Lower leg skin (tissue), 3 donors: ENCODE measurements at regions not wholly inside any gene's neighbourhood (a gene's known extent, or its start where the extent isn't known, plus 50 kb on each side); places are given as distances from the start of the nearest gene placed in this dataset.

Experiments
- POLR2A ChIP-seq, 2 donors: fragments of 450-650 bp; IDR thresholded peaks; one replicate each; pipeline ENCODE4 v1.6.1; 2016 to 2017; ENCODE audit warnings: antibody characterized with exemption in 2 of 2, mild to moderate bottlenecking in 1 of 2, moderate library complexity in 1 of 2
- TF ChIP-seq, protein P1 (sequence below), 3 donors: fragments of 450-650 bp; IDR thresholded peaks; one replicate each; pipeline ENCODE4 v1.5.1; 2016; ENCODE audit warnings: antibody characterized with exemption in 3 of 3, mild to moderate bottlenecking in 3 of 3, moderate library complexity in 2 of 3

DNA sequence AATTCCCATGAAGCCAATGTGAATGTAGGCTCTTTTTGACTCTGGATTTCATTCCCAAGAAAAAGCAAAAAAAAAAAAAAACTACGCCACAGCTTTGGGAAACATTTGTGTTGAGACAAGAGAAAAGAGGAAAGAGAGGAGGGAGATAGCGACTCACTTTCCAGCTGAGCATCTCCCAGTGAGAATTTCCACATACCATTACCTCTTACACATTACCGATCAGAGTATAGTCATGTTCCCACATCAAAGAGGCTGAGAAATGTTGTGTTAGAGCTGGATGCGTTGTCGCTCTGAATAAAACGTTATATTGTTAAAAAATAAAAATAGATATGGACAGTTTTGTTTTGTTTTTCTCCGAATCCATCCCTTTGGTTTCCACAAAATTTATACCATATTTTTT, 1019.3 kb upstream of the ADGRB3 start:
- no peak for TF ChIP-seq POLR2A (IDR thresholded peaks at IDR 0.05)
- TF ChIP-seq, protein P1, sequence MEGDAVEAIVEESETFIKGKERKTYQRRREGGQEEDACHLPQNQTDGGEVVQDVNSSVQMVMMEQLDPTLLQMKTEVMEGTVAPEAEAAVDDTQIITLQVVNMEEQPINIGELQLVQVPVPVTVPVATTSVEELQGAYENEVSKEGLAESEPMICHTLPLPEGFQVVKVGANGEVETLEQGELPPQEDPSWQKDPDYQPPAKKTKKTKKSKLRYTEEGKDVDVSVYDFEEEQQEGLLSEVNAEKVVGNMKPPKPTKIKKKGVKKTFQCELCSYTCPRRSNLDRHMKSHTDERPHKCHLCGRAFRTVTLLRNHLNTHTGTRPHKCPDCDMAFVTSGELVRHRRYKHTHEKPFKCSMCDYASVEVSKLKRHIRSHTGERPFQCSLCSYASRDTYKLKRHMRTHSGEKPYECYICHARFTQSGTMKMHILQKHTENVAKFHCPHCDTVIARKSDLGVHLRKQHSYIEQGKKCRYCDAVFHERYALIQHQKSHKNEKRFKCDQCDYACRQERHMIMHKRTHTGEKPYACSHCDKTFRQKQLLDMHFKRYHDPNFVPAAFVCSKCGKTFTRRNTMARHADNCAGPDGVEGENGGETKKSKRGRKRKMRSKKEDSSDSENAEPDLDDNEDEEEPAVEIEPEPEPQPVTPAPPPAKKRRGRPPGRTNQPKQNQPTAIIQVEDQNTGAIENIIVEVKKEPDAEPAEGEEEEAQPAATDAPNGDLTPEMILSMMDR (IDR thresholded peaks at IDR 0.05): no peak
